A549 (cell line): ENCODE measurements at regions not wholly inside any gene's neighbourhood (a gene's known extent, or its start where the extent isn't known, plus 50 kb on each side); places are given as distances from the start of the nearest gene placed in this dataset.

ENCODE experiments used
- ATAC-seq, 2 experiments: fragments of 200-7000 bp in 1 of 2; fragments of >200 bp in 1 of 2; cut with Nextera tagmentation in 1 of 2; cut with Tn5 transposase in 1 of 2; 3 replicates each; pipeline versions ENCODE4 v1.8.0 to v1.9.1; 2018 to 2020; ENCODE audit warnings: mild to moderate bottlenecking in 1 of 2, moderate library complexity in 1 of 2
- CTCF ChIA-PET: fragments of 300-600 bp; sonication (Branson Sonifier 250); formaldehyde crosslinking; extraction: SDS; loops from one replicate; lab custom pipeline; 2021; ENCODE audit warnings: antibody characterized with exemption, inconsistent platforms; lab: Yijun Ruan, JAX
- POLR2A ChIA-PET: fragments of 350-600 bp; formaldehyde crosslinking; extraction: SDS; loops from one replicate; lab custom pipeline; 2021; ENCODE audit warnings: antibody characterized with exemption, inconsistent platforms; lab: Yijun Ruan, JAX
- DNase-seq, 2 experiments: peaks; one replicate each; pipeline versions ENCODE4 v3.0.0 to v3.0.0-alpha.2; 2011 to 2016; ENCODE audit warnings: low read depth in 1 of 2, low spot score in 1 of 2
- FAIRE-seq: peaks from 2 replicates; lab custom pipeline; 2011; peaks lifted over from hg19 to GRCh38; lab: Jason Lieb, UNC
- H3K27ac ChIP-seq, 2 experiments: fragments of >200 bp; sonication (Bioruptor Twin); formaldehyde crosslinking; 3 replicates each; pipeline ENCODE4 v1.5.1; 2016 to 2017
- H3K4me1 ChIP-seq: fragments of >200 bp; sonication (Bioruptor Twin); formaldehyde crosslinking; 3 replicates; pipeline ENCODE4 v1.6.1; 2016
- H3K4me2 ChIP-seq: fragments of >200 bp; sonication (Bioruptor Twin); formaldehyde crosslinking; 3 replicates; pipeline ENCODE4 v1.6.1; 2016
- H3K4me3 ChIP-seq: fragments of >200 bp; sonication (Bioruptor Twin); formaldehyde crosslinking; 3 replicates; pipeline ENCODE4 v1.5.1; 2016
- H3K9me3 ChIP-seq: fragments of >200 bp; sonication (Bioruptor Twin); formaldehyde crosslinking; 3 replicates; pipeline ENCODE4 v1.6.1; 2016
- CHD2 ChIP-seq: fragments of 150-350 bp; IDR thresholded peaks from 2 replicates; pipeline ENCODE4 v1.6.1; 2014; ENCODE audit warnings: low read length; ENCODE audit not compliant: partially characterized antibody
- FOSB ChIP-seq: fragments of 250-450 bp; sonication (Bioruptor Pico); IDR thresholded peaks from 2 replicates; pipeline ENCODE4 v1.5.0; 2020; ENCODE audit warnings: mild to moderate bottlenecking, moderate library complexity
- FOSL2 ChIP-seq, 2 experiments: fragments of 450-650 bp in 1 of 2; fragments of >200 bp in 1 of 2; sonication (Bioruptor Twin) in 1 of 2; formaldehyde crosslinking; IDR thresholded peaks; 2 replicates each; pipeline versions ENCODE4 v1.5.0 to v1.6.1; 2016 to 2020; ENCODE audit warnings: mild to moderate bottlenecking in 1 of 2, moderate library complexity in 1 of 2
- FOXS1 ChIP-seq: fragments of 250-450 bp; sonication (Bioruptor Pico); IDR thresholded peaks from 2 replicates; pipeline ENCODE4 v1.5.0; 2020; ENCODE audit warnings: mild to moderate bottlenecking, moderate library complexity
- GATA3 ChIP-seq: IDR thresholded peaks from 2 replicates; pipeline ENCODE4 v1.6.1; 2012; ENCODE audit warnings: borderline replicate concordance
- HDAC2 ChIP-seq: fragments of 200-600 bp; sonication (generic); IDR thresholded peaks from 2 replicates; pipeline ENCODE4 v1.6.1; 2016
- HEYL ChIP-seq: fragments of 250-450 bp; sonication (Bioruptor Pico); IDR thresholded peaks from 2 replicates; pipeline ENCODE4 v1.8.0; 2021; ENCODE audit warnings: mild to moderate bottlenecking, moderate library complexity
- HOXB5 ChIP-seq: fragments of 250-450 bp; sonication (Bioruptor Pico); IDR thresholded peaks from 2 replicates; pipeline ENCODE4 v1.5.0; 2020; ENCODE audit warnings: mild to moderate bottlenecking, moderate library complexity
- KDM1A ChIP-seq: fragments of 200-600 bp; sonication (generic); IDR thresholded peaks from 2 replicates; pipeline ENCODE4 v1.6.1; 2016; ENCODE audit warnings: low read depth, mild to moderate bottlenecking
- MAFK ChIP-seq: fragments of 450-650 bp; IDR thresholded peaks from 2 replicates; pipeline ENCODE4 v1.6.1; 2014; ENCODE audit not compliant: partially characterized antibody
- MAZ ChIP-seq: fragments of 150-350 bp; IDR thresholded peaks from 2 replicates; pipeline ENCODE4 v1.6.1; 2014; ENCODE audit warnings: antibody characterized with exemption, low read depth, low read length, borderline replicate concordance
- NR3C1 ChIP-seq: fragments of >200 bp; sonication (Bioruptor Twin); formaldehyde crosslinking; IDR thresholded peaks from 3 replicates; pipeline ENCODE4 v1.6.1; 2017
- RAD21 ChIP-seq, 2 experiments: fragments of >200 bp in 1 of 2; sonication (Bioruptor Twin) in 1 of 2; formaldehyde crosslinking in 1 of 2; IDR thresholded peaks in 1 of 2; conservative IDR thresholded peaks in 1 of 2; 2 replicates in 1 of 2; 3 replicates in 1 of 2; pipeline ENCODE4 v1.6.1; 2012 to 2018; ENCODE audit warnings: inconsistent platforms in 1 of 2
- RARB ChIP-seq: fragments of 250-450 bp; sonication (Bioruptor Pico); IDR thresholded peaks from 2 replicates; pipeline ENCODE4 v1.8.0; 2021; ENCODE audit warnings: mild to moderate bottlenecking, moderate library complexity
- RCOR1 ChIP-seq: fragments of 150-350 bp; IDR thresholded peaks from 2 replicates; pipeline ENCODE4 v1.6.1; 2014; ENCODE audit warnings: antibody characterized with exemption, low read length, low read depth
- RNF2 ChIP-seq: fragments of 200-600 bp; sonication (generic); IDR thresholded peaks from 2 replicates; pipeline ENCODE4 v1.6.1; 2016; ENCODE audit warnings: low read depth, mild to moderate bottlenecking, antibody characterized with exemption, moderate library complexity, borderline replicate concordance
- TFCP2L1 ChIP-seq: fragments of 250-450 bp; sonication (Bioruptor Pico); IDR thresholded peaks from 2 replicates; pipeline ENCODE4 v1.5.0; 2021; ENCODE audit warnings: mild to moderate bottlenecking
- ZNF302 ChIP-seq: fragments of 250-450 bp; sonication (Bioruptor Pico); IDR thresholded peaks from 2 replicates; pipeline ENCODE4 v1.9.0; 2021; ENCODE audit warnings: inconsistent platforms, mild to moderate bottlenecking, moderate library complexity
- WGBS: methylation state at CpG from one replicate; pipeline ENCODE4 v1.1.6; 2017; ENCODE audit errors: missing lambda C conversion rate; 5-methylcytosine and 5-hydroxymethylcytosine counted together
- TF ChIP-seq, protein P1 (sequence below): fragments of 250-450 bp; sonication (Bioruptor Pico); IDR thresholded peaks from 2 replicates; pipeline ENCODE4 v1.5.0; 2020; ENCODE audit warnings: low read depth, mild to moderate bottlenecking, moderate library complexity
- TF ChIP-seq, protein P2 (sequence below): fragments of 450-650 bp; IDR thresholded peaks from 2 replicates; pipeline ENCODE4 v1.6.1; 2014; ENCODE audit warnings: antibody characterized with exemption
- TF ChIP-seq, protein P3 (sequence below): IDR thresholded peaks from 2 replicates; pipeline ENCODE4 v1.6.1; 2012; ENCODE audit warnings: low read depth, borderline replicate concordance

DNA sequence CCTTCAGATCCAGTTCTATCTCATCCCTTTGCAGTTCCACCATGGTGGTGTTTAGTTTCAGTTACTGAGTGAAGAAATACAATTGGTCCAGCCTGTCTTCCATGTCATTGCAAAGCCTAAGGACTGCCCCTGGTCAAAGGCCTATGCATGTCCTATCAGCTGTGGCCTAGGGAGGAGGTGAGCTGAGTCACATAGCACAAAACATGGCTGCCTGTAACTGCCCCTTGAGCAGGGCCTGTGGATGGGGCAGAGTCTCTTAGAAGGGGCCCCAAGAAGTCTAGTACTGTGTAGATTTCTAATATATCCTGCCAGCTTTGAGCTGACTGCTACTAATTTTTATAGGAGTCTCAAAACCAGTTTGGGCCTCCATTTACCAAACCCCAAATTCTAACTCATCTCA is 296.7 kb downstream of the FBXW7 start:
- no peak overlapping the region for H3K4me3 ChIP-seq
- no peak overlapping the region for H3K27ac ChIP-seq
- no peak for ATAC-seq
- H3K4me2 ChIP-seq, result no peak overlapping the region
- DNase-seq, result no peak
- no peak for FAIRE-seq
- POLR2A ChIA-PET, result no interaction called here
- no peaks in the 10 kb centered on the region for H3K4me1 ChIP-seq
- H3K9me3 ChIP-seq, result no peaks in the 10 kb centered on the region
- CTCF ChIA-PET, result interaction anchor here (0.8 kb wide), 1 partner anchor 8 kb away, joined by 3 read pairs; no protein-coding TSS in a partner anchor
- TF ChIP-seq, protein P1, sequence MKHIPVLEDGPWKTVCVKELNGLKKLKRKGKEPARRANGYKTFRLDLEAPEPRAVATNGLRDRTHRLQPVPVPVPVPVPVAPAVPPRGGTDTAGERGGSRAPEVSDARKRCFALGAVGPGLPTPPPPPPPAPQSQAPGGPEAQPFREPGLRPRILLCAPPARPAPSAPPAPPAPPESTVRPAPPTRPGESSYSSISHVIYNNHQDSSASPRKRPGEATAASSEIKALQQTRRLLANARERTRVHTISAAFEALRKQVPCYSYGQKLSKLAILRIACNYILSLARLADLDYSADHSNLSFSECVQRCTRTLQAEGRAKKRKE (CRISPR knock-in tag), result no peak
- TF ChIP-seq HDAC2 (no peak), FOSL2 (IDR thresholded peaks at IDR 0.05) (no peak), FOSL2 (CRISPR knock-in tag; IDR thresholded peaks at IDR 0.05) (no peak), TFCP2L1 (CRISPR knock-in tag) (no peak), RCOR1 (no peak), RNF2 (no peak), ZNF302 (CRISPR knock-in tag) (no peak), FOSB (no peak), HOXB5 (CRISPR knock-in tag) (no peak)

DNA sequence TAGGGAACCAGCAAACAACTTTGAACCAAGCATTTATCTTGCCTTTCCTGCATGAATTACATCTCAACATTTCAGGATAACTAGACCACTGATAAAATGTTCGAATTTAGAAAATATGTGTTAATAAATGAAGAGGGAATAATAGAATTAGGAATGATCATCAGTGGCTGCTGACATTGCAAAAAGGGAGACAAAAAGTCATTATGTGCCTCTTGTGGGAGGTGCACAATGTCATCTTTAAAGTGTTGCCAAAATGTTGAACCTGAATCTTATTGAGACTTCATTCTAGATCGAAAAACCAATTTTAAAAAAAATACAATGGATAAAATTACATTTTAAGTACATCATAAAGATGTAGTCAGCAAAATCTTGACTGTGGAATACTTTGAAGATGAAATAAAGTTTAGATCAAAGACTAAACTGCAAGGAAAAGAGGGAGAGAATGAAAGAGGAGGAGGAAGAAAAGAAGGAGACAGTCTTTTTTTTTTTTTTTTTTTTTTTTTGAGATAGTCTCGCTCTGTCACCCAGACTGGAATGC is 299.3 kb downstream of the FBXW7 start:
- H3K27ac ChIP-seq, result no peak overlapping the region
- DNase-seq (no peak), FAIRE-seq (no peak), ATAC-seq (no peak)
- H3K4me1 ChIP-seq, result no peaks in the 10 kb centered on the region
- H3K4me2 ChIP-seq, result no peak overlapping the region
- CTCF ChIA-PET, result no interaction called here
- no peaks in the 10 kb centered on the region for H3K9me3 ChIP-seq
- TF ChIP-seq MAFK, result peak; percentile 63
- TF ChIP-seq TFCP2L1 (CRISPR knock-in tag), result no peak
- no peak overlapping the region for H3K4me3 ChIP-seq
- POLR2A ChIA-PET, result no interaction called here
- 26% methylated on average over 3 of the region's 3 CpGs for WGBS

DNA sequence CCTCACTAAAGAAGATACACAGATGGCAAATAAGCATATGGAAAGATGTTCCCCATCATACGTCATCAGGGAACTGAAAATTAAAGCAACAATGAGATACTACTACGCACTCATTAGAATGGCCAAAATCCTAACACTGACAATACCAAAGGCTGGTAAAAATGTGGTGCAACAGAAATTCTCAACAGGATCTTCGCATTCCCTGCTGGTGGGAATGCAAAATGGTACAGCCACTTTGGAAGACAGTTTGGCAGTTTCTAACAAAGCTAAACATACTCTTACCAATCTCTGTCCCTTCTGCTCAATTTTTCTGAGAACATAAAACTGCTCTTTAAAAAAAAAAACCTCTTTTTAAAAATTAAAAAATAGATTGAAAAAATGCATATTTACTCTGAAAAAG is 300.2 kb downstream of the FBXW7 start:
- 57% methylated on average over 3 of the region's 3 CpGs for WGBS
- ATAC-seq, result no peak
- no peak overlapping the region for H3K4me2 ChIP-seq
- no peaks in the 10 kb centered on the region for H3K9me3 ChIP-seq
- no peak for FAIRE-seq
- CTCF ChIA-PET, result no interaction called here
- DNase-seq, result no peak
- H3K4me1 ChIP-seq, result no peaks in the 10 kb centered on the region
- H3K4me3 ChIP-seq, result no peak overlapping the region
- POLR2A ChIA-PET, result no interaction called here
- no peak overlapping the region for H3K27ac ChIP-seq
- TF ChIP-seq CHD2 (no peak), TFCP2L1 (CRISPR knock-in tag) (no peak), HEYL (CRISPR knock-in tag) (no peak), GATA3 (no peak), RAD21 (conservative IDR thresholded peaks at IDR 0.05 in 1 of 2, IDR thresholded peaks at IDR 0.05 in 1 of 2) (no peak), FOXS1 (CRISPR knock-in tag) (no peak), FOSL2 (IDR thresholded peaks at IDR 0.05) (no peak), FOSL2 (CRISPR knock-in tag; IDR thresholded peaks at IDR 0.05) (no peak), RARB (CRISPR knock-in tag) (no peak), KDM1A (no peak), HDAC2 (no peak), NR3C1 (no peak), RCOR1 (no peak), ZNF302 (CRISPR knock-in tag) (no peak), MAZ (no peak)
- TF ChIP-seq, protein P2, sequence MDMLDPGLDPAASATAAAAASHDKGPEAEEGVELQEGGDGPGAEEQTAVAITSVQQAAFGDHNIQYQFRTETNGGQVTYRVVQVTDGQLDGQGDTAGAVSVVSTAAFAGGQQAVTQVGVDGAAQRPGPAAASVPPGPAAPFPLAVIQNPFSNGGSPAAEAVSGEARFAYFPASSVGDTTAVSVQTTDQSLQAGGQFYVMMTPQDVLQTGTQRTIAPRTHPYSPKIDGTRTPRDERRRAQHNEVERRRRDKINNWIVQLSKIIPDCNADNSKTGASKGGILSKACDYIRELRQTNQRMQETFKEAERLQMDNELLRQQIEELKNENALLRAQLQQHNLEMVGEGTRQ, result no peak
- TF ChIP-seq, protein P3, sequence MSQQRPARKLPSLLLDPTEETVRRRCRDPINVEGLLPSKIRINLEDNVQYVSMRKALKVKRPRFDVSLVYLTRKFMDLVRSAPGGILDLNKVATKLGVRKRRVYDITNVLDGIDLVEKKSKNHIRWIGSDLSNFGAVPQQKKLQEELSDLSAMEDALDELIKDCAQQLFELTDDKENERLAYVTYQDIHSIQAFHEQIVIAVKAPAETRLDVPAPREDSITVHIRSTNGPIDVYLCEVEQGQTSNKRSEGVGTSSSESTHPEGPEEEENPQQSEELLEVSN, result no peak
